ENCODE measurements at regions not wholly inside any gene's neighbourhood (a gene's known extent, or its start where the extent isn't known, plus 50 kb on each side); places are given as distances from the start of the nearest gene placed in this dataset.

- no peak for TF ChIP-seq POLR2AphosphoS5 (IDR thresholded peaks at IDR 0.05; ENCODE audit: low read depth)
- no peak for TF ChIP-seq SPI1 (IDR thresholded peaks at IDR 0.05; ENCODE audit: borderline replicate concordance, low read depth)
- TF ChIP-seq CTCF (IDR thresholded peaks at IDR 0.05; ENCODE audit: insufficient read depth, low read length): no peak
- TF ChIP-seq GABPA (IDR thresholded peaks at IDR 0.05; ENCODE audit: low read depth): no peak
- TF ChIP-seq REST (IDR thresholded peaks at IDR 0.05; ENCODE audit: insufficient replicate concordance, low read depth): no peak
- Histone ChIP-seq H3K27me3 (ENCODE audit: insufficient read depth, poor library complexity, severe bottlenecking) (no peaks in the 10 kb centered on the region), H3K4me3 (replicated peaks; ENCODE audit: insufficient read depth, low read length) (no peak overlapping the region)
Observed at GRCh38 chr12:107978641-107979040, 150.4 kb upstream of the WSCD2 start.

GRCh38 chr12:107983756-107984472 is 145.2 kb upstream of the WSCD2 start:
- no peak for DNase-seq (ENCODE audit: low read depth in 1 of 2, low spot score in 1 of 2)
- Histone ChIP-seq H3K27me3 (ENCODE audit: insufficient read depth, poor library complexity, severe bottlenecking) (no peaks in the 10 kb centered on the region), H3K4me3 (replicated peaks; ENCODE audit: insufficient read depth, low read length) (no peak overlapping the region), H3K27ac (replicated peaks) (no peak overlapping the region)
- TF ChIP-seq SPI1 (IDR thresholded peaks at IDR 0.05; ENCODE audit: borderline replicate concordance, low read depth) (no peak), POLR2AphosphoS5 (IDR thresholded peaks at IDR 0.05; ENCODE audit: low read depth) (no peak), REST (IDR thresholded peaks at IDR 0.05; ENCODE audit: insufficient replicate concordance, low read depth) (no peak), GABPA (IDR thresholded peaks at IDR 0.05; ENCODE audit: low read depth) (no peak), CTCF (IDR thresholded peaks at IDR 0.05; ENCODE audit: insufficient read depth, low read length) (no peak)

More at GRCh38 chr12:107978641-107979040, 150.4 kb upstream of the WSCD2 start:
- DNase-seq (ENCODE audit: low read depth in 1 of 2, low spot score in 1 of 2): no peak
- no peak overlapping the region for H3K27ac ChIP-seq (replicated peaks)

- H3K27me3 ChIP-seq (ENCODE audit: insufficient read depth, poor library complexity, severe bottlenecking): no peaks in the 10 kb centered on the region
- DNase-seq (ENCODE audit: low read depth in 1 of 2, low spot score in 1 of 2): no peak
- H3K4me3 ChIP-seq (replicated peaks; ENCODE audit: insufficient read depth, low read length): no peak overlapping the region
- H3K27ac ChIP-seq (replicated peaks): no peak overlapping the region
- TF ChIP-seq SPI1 (IDR thresholded peaks at IDR 0.05; ENCODE audit: borderline replicate concordance, low read depth): no peak
- TF ChIP-seq GABPA (IDR thresholded peaks at IDR 0.05; ENCODE audit: low read depth): no peak
- TF ChIP-seq POLR2AphosphoS5 (IDR thresholded peaks at IDR 0.05; ENCODE audit: low read depth): no peak
- TF ChIP-seq CTCF (IDR thresholded peaks at IDR 0.05; ENCODE audit: insufficient read depth, low read length): no peak
- no peak for TF ChIP-seq REST (IDR thresholded peaks at IDR 0.05; ENCODE audit: insufficient replicate concordance, low read depth)
Observed at GRCh38 chr12:107984973-107985372, 144.1 kb upstream of the WSCD2 start.
